Urinary bladder (tissue), 3 donors: ENCODE measurements at regions not wholly inside any gene's neighbourhood (a gene's known extent, or its start where the extent isn't known, plus 50 kb on each side); places are given as distances from the start of the nearest gene placed in this dataset.

Experiments
- DNase-seq: peaks from one replicate; pipeline ENCODE4 v3.0.0-alpha.2; 2015; ENCODE audit errors: extremely low spot score
- H3K27ac ChIP-seq: one replicate; pipeline ENCODE4 v1.5.1; 2013; ENCODE audit warnings: low read depth, mild to moderate bottlenecking, moderate library complexity
- H3K36me3 ChIP-seq: one replicate; pipeline ENCODE4 v1.6.1; 2013; ENCODE audit warnings: mild to moderate bottlenecking, moderate library complexity; ENCODE audit not compliant: insufficient read depth
- H3K4me1 ChIP-seq: one replicate; pipeline ENCODE4 v1.6.1; 2013; ENCODE audit warnings: mild to moderate bottlenecking, moderate library complexity; ENCODE audit not compliant: insufficient read depth
- H3K4me3 ChIP-seq: one replicate; pipeline ENCODE4 v1.5.1; 2013; ENCODE audit warnings: low read depth, low read length
- WGBS: extraction: QIAGEN DNeasy Blood & Tissue Kit; methylation state at CpG from one replicate; pipeline ENCODE4 v1.1.7; 2013; 5-methylcytosine and 5-hydroxymethylcytosine counted together
- donor health status: healthy with polysubstance abuse.
- donor health status: healthy.

DNA sequence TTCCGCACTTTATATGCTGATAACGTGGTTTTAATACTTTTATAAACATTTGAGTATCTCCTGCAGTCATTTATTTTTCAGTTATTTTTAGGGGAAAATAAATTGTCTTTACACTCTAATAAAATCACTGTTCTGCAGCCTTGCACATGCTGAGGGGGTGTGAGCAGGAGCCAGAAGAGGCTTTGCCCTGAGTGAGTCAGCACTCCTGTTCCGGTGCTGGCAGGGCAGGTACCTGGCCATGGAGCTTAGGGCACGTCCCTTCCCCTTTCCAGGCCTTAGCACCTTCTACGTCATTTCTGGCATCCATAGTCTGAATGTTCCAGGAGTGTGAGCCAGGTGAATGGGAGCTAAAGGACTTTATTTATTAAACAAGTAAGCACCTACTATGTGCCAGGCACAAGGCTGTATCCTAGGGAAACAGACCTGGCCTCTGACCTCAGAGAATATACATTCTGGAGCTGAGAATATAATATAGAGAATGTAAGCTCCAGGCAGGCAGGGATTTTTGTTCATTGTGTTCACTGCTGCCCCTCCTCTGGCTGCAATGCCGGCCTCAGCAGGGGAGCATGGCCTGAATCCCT, 402.9 kb downstream of the PTPRU start:
- 39% methylated on average over 6 of the region's 6 CpGs for WGBS
- Histone ChIP-seq H3K4me3 (no peak overlapping the region), H3K36me3 (no peaks in the 10 kb centered on the region), H3K4me1 (no peaks in the 10 kb centered on the region), H3K27ac (no peak overlapping the region)
- no peak for DNase-seq

DNA sequence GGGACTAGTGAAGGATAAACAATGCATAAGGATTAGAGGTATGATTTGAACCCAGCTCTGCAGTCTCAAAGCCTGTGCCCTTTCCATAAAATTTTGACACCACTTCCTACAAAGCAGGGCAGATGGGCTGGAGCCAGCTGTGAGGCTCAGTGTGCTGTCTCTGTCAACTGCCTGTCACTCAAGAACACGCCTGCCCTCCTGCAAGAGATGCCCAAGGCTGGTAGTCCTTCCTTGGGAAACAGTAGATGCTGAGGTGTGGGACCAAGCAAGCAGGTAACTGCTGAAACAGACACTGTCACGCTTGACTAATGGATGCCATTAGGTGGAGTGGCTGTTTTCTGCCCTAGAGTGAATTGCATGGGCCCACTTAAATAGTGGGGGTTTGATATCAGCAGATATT, 402.0 kb downstream of the PTPRU start:
- WGBS = 74% methylated on average over 2 of the region's 2 CpGs
- DNase-seq = no peak
- no peaks in the 10 kb centered on the region for H3K4me1 ChIP-seq
- H3K4me3 ChIP-seq = no peak overlapping the region
- H3K36me3 ChIP-seq = no peaks in the 10 kb centered on the region
- H3K27ac ChIP-seq = no peak overlapping the region

DNA sequence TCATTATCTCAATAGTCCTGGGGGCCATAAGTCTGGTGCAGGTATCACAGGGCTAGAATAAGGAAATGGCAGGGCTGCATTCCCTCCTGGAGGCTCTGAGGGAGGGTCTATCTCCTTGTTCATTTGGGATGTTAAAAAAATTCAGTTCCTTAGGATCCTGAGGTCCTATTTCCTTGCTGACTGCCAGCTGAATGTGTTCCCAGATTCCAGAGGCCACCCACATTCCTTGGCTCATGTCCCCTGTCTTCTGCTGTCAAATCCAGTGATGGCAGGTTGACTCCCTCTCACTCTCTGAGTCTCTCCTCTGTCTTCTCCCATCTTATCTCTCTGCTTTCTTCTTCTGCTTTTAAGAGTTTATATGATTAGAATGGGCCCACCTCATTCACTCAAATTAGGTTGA, 400.6 kb downstream of the PTPRU start:
- no peaks in the 10 kb centered on the region for H3K36me3 ChIP-seq
- no peak for DNase-seq
- no peak overlapping the region for H3K4me3 ChIP-seq
- no peaks in the 10 kb centered on the region for H3K4me1 ChIP-seq
- no peak overlapping the region for H3K27ac ChIP-seq

DNA sequence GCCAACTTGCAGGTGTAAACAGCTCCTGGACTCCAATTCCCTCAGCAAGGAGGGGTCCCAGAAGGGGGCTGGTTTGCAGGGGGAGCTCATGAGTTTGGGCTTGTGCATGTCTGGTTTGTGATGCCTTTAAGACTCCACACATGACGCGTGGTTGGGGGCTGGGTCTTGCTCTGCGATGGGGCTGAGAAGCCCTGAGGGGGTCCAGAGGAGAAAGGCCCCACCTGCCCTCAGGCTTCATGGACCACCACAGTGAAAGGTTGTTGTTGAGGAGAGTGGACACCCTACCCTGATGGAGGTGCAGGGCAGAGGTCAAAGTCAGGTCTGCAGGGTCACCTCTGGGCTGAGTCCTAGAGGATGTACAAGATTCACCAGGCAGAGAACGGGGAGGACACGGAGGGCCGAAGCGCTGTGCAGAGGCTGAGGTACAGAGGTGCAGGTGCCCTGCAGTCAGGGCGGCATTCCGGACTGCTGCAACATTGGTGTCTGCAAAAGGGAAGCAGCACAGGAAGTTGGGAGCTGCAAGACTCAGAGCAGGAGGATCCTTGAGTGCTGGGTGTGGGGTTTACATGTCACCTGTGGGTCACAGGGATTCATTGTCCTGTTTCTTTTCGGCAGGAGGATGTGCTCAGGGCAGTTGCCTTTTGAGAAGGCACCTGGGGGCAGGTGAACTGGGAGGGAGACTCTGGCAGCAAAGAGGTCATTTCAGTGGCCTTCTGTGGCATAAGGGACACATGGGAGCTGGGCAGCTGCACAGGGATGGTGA, 399.4 kb downstream of the PTPRU start:
- Histone ChIP-seq H3K4me1 (no peaks in the 10 kb centered on the region), H3K36me3 (no peaks in the 10 kb centered on the region), H3K27ac (no peak overlapping the region), H3K4me3 (no peak overlapping the region)
- WGBS = 87% methylated on average over 10 of the region's 10 CpGs
- DNase-seq = no peak

DNA sequence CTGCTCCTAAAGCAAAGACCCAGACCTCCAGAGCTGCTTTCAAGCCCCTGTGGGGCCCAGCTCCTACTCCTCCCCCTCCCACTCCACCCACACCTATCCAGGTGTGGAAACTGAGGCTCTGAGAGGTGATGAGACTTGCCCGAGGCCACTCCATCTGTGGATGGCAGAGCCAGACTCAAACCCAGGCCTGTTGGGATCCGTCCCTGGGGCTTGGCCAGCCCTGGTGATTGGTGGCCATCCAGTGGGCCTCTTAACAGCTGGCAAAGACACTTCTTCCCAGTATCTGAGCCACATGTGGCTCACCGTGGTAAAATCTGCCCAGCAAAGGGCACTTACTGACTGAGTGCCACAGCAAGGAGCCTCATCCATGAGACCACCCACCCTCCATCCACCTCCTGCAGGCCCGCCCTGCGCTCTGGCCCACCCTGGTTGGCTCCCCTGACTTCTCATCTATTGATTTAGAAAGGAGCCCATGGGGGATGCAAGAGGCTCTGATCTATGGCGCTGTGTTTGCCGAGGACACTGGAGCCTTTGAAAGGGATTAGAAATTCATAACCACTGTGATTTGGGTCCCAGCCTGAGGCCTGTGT, 398.5 kb downstream of the PTPRU start:
- H3K36me3 ChIP-seq = no peaks in the 10 kb centered on the region
- DNase-seq = no peak
- WGBS = 84% methylated on average over 7 of the region's 7 CpGs

DNA sequence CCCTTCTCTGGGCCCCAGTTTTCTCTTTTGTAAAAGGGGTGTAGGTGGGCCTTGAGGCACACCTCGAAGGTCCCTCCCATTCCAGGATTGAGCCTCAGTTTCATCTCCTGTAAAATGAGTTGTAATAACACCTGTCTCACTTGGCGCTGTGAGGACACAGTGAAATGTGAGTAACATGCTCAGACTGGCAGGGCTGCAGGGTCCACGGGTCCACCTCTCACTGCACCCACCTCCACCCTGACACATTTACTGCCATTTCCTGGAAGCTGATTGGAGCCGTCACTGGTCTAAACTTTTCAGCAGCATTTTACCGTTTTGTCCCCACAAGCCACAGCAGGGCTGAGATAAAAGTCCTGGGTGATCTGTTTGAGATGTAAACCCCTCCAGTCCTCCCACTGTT, 398.0 kb downstream of the PTPRU start:
- 51% methylated on average over 5 of the region's 5 CpGs for WGBS
- peak; percentile 10 for DNase-seq
- Histone ChIP-seq H3K27ac (no peak overlapping the region), H3K36me3 (no peaks in the 10 kb centered on the region), H3K4me1 (no peaks in the 10 kb centered on the region), H3K4me3 (no peak overlapping the region)

More for the DNA sequence above, 398.5 kb downstream of the PTPRU start:
- Histone ChIP-seq H3K4me3 (no peak overlapping the region), H3K4me1 (no peaks in the 10 kb centered on the region), H3K27ac (no peak overlapping the region)

DNA sequence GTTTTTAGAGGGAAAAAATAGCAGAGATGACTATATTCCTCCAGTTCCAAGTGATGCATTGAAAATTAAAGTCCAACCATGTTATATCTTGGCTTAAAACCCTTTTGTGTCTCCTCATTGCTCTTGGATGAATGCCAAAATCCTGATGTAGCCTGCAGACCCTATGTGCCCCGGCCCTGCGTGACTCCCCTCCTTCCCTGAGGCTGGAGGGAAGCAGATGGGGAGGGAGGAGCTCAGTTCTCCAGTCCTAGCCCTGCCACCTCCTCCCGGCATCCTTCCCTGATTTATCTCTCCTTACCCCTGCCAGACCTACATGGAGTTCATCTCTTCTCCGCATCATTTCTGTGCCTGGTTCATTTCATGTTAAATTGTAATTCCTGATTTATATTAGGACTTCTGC, 397.4 kb downstream of the PTPRU start:
- Histone ChIP-seq H3K36me3 (no peaks in the 10 kb centered on the region), H3K4me3 (no peak overlapping the region), H3K4me1 (no peaks in the 10 kb centered on the region), H3K27ac (no peak overlapping the region)
- WGBS = 29% methylated on average over 4 of the region's 4 CpGs
- DNase-seq = no peak

DNA sequence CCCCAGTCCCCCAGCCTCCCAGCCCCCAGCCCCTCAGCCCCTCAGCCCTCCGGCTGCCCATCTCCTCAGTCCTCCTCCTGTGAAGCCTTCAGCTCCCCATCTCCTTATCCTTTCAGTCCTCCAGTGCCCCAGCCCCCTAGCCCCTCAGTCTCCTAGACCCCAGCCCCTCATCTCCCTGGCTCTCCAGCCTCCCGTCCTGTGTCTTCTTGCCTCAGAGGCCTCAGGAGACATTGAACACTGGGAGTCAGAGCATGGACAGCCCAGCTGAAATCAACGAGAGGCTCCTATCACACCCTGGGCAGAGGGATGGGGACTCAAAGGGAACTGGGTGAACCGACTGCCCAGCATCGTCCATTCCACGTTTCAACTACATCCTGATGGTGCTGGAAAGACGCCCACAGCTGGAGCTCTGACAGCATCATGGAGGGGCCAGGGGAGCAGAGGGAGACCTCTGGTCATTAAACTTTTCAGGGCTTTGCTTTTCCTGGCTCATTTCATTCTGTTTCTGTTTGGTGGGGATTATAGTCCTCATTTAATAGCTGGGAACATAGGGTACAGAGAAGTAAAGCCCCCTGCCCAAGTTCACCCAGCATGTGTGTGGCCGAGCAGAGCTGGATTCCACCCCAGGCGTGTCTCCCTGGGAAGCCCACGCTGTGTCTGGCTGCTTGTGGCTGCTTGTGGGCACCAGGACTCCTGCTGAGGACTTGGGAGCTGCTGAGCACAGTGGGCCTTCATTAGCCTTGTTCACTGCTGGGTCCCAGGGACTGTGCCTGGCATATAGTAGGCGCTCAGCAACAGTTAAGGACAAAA, 396.7 kb downstream of the PTPRU start:
- Histone ChIP-seq H3K4me3 (no peak overlapping the region), H3K4me1 (no peaks in the 10 kb centered on the region), H3K27ac (no peak overlapping the region), H3K36me3 (no peaks in the 10 kb centered on the region)
- 46% methylated on average over 11 of the region's 11 CpGs for WGBS
- peak; percentile 11 for DNase-seq

DNA sequence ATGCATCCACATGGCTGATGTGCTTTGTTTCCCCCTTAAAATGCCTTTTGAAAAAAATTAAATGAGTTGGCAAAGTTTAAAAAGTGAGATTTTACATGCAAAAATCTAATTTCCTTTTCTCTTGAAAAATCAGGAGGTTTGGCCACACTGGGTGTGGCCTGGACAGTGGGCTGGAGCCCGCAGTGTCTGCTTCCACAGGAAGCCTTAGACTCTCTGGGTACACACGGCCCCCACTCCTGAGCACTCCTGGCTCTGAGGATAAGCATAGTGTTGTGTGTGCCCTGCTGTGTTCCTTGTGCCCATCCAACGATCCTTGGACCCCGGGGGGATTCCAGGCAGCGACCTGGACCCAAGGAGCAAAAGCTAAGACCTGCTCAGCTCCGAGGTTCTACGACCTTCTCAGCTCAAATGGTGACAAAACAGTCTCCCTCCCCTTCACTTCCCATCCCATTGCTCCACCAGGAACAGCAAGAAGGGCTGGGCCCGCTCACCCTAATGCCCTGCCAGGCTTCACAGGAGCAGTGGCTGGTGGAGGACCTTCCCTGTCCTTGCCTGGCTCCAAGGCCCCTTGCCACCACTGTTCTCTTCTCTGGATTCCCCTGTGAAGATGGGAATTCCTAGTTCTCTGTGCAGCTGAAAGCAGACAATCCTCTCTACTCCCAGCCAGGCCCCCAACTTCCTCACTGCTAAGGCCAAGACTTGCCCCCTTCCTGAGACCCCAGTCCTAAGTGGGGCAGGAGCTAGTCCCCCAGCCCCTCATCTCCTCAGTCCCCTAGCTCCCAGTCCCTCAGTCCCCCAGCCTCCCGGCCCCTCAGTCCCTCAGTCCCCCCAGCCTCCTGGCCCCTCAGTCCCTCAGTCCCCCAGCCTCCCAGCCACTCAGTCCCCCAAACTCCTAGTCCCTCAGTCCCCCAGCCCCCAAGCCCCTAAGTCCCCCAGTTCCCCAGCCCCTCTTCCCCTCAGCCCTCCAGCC, 395.8 kb downstream of the PTPRU start:
- no peak overlapping the region for H3K27ac ChIP-seq
- 71% methylated on average over 9 of the region's 9 CpGs for WGBS
- no peaks in the 10 kb centered on the region for H3K36me3 ChIP-seq
- DNase-seq = no peak
- no peak overlapping the region for H3K4me3 ChIP-seq
- no peaks in the 10 kb centered on the region for H3K4me1 ChIP-seq

DNA sequence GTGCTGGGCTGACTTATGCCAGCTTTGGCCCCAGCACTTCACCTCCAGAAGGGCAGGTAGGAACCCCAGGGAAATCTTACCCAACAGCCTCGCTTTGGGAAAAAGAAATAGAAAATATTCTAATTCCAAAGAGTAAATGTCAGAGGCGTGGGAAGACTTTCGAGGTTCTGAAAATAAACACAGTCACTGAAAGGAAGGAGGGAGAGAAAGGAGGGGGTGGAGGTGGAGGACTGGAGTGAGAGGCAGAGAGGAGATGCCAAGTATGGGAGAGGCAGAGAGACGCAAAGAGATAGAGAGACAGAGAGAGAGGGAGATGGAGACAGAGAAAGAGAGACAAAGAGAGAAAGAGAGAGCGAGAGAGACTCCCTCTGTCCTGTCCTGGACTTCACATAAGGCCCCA, 395.0 kb downstream of the PTPRU start:
- 40% methylated on average over 5 of the region's 5 CpGs for WGBS

DNA sequence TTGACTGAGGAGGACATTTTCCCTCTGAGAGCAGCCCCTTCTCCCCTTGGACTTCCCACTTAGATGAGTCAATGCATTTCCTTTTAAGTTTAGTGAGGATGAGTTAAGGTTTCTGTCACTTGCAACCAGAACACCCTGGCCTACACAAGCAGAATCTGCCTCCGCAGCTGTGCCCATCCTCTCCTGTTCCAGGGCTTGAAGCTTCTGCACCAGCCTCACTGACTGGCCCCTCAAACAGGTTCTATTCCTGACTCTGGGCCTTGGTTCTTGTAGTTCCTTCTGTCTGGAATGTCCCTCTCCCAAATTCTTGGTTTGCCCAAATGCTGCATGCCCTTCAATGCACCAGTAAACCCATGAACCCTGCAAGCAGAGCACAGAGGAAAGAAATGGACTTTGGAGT, 394.4 kb downstream of the PTPRU start:
- no peak overlapping the region for H3K27ac ChIP-seq
- no peak for DNase-seq
- WGBS = 94% methylated on average over 1 of the region's 1 CpG
- H3K36me3 ChIP-seq = no peaks in the 10 kb centered on the region
- no peaks in the 10 kb centered on the region for H3K4me1 ChIP-seq
- H3K4me3 ChIP-seq = no peak overlapping the region

More for the DNA sequence above, 395.0 kb downstream of the PTPRU start:
- Histone ChIP-seq H3K4me3 (no peak overlapping the region), H3K27ac (no peak overlapping the region), H3K36me3 (no peaks in the 10 kb centered on the region), H3K4me1 (no peaks in the 10 kb centered on the region)
- no peak for DNase-seq

DNA sequence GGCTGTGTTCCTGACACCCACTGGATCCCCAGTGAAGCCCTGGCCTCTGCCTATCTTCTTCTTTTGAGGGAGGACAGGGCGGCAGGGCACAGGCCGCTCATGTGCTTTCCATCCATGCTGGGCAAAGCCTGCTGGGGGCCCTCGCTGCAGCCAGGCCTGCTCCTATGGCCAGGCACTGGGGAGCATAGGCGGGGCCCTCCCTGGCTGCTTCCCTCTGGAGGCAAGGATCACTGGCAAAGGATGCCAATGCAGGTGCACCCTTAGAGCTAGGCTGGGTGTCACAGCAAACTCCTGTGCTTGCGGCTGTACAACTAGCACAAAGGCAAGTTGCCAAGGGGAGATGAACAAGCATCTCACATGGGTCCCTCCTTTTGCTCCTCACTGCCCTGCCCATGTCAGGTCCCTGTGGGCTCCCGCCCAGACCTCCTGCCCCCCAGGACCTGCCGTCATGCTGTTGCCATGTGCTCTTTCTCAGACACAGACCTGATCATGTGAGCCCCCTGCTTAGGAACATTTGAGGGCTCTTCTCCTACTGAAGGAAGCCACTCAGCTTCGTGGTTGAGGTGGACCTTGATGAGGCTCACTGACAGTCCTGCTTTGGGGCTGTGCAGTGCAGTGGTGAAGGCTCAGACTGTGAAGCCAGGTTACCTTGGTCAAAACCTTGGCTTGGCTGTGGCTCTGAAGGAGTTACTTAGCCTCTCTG, 393.6 kb downstream of the PTPRU start:
- WGBS = 89% methylated on average over 8 of the region's 8 CpGs
- H3K4me1 ChIP-seq = no peaks in the 10 kb centered on the region
- no peak overlapping the region for H3K4me3 ChIP-seq
- DNase-seq = no peak
- H3K36me3 ChIP-seq = no peaks in the 10 kb centered on the region
- H3K27ac ChIP-seq = no peak overlapping the region
